Middle frontal gyrus (tissue), 1 donor: ENCODE measurements at regions not wholly inside any gene's neighbourhood (a gene's known extent, or its start where the extent isn't known, plus 50 kb on each side); places are given as distances from the start of the nearest gene placed in this dataset.
"Not testable (repeated sequence)": the region's sequence is repeated elsewhere in the genome, so short reads cannot be mapped to it uniquely, and the experiment has no call there.

Experiments used
- DNase-seq: peaks from one replicate; pipeline ENCODE4 v3.0.0-alpha.2; 2015; ENCODE audit warnings: low spot score; ENCODE audit errors: extremely low spot score

DNA sequence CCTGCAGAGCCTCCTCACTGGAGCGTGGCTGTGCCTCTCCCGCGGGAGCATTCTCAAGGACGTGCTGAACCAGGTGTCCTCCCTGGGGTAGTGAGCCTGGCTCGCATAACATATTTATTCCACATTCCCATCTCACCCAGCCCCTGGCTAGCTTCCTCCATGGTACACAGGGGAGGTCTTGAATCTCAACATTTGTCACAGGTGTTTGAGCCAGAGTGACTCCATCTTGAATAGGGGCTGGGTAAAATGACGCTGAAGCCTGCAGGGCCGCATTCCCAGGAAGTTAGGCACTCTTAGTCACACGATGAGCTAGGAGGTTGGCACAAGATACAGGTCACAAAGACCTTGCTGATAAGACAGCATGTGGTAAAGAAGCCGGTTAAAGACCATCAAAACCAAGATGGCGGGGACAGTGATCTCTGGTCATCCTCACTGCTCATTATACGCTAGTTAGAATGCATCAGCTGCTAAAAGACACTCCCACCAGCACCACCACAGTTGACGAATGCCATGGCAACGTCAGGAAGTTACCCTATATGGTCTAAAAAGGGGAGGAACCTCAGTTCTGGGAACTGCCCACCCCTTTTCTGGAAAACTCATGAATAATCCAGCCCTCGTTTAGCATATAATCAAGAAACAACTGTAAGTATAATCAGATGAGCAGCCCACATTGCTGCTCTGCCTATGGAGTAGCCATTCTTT is 273.8 kb upstream of the IRX4 start:
- no peak for DNase-seq

- DNase-seq = no peak
These were observed 272.8 kb upstream of the IRX4 start for GRCh38 chr5:2155556-2155955.

DNA sequence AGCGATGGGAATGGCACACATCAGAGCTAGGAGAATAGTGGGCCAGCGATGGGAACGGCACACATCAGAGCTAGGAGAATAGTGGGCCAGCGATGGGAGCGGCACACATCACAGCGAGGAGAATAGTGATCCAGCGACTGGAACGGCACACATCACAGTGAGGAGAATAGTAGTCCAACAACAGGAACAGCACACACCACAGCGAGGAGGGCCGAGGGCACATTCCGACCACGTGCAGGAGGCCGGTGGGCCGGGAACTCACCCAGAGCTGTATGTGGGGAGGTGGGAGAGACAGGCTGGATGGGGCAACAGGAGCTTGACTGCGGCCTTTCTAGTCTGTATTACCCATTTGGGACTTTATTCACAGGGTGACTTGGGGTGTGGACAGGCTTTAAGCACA is 271.1 kb upstream of the IRX4 start:
- no peak for DNase-seq

DNA sequence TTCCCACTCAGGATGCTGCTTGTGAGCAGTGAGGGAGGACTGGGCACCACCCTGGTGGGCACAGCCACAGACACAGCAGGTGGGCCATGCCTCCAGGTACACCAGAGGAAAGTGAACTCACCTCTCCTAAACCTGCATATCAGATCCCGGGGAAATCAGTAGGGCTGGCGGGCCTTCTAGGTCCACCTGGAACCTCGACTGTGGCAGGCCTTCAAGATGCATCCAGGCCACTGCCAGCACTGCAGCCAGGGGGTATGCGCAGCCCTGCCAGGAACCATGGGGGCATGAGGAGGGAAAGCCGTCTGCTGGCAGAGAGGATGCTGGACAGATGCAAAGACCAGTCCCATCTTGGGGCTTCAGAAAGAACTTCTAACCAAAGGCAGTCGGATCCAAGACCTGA is 270.6 kb upstream of the IRX4 start:
- DNase-seq = no peak

- DNase-seq = not testable (repeated sequence)
These were observed 268.7 kb upstream of the IRX4 start for GRCh38 chr5:2151301-2151888.

DNA sequence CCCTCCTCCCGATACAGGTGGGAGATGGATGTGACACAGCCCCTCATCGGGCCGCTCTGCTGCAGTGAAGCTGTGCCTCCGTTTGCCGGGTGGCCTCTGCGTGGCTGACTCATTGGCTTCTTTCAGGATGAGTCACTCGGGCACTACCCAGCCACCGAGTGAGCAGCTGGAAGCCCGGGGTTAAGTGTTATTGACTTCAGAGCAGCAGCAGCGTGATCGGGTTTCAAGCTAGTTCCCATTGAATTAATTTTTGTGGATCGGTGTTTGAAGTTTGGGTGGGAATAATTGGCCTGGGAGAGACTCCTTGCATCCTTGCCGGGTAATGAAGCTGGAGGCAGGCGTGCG is 266.4 kb upstream of the IRX4 start:
- no peak for DNase-seq

- DNase-seq = no peak
These were observed 265.8 kb upstream of the IRX4 start for GRCh38 chr5:2148312-2149194.

DNA sequence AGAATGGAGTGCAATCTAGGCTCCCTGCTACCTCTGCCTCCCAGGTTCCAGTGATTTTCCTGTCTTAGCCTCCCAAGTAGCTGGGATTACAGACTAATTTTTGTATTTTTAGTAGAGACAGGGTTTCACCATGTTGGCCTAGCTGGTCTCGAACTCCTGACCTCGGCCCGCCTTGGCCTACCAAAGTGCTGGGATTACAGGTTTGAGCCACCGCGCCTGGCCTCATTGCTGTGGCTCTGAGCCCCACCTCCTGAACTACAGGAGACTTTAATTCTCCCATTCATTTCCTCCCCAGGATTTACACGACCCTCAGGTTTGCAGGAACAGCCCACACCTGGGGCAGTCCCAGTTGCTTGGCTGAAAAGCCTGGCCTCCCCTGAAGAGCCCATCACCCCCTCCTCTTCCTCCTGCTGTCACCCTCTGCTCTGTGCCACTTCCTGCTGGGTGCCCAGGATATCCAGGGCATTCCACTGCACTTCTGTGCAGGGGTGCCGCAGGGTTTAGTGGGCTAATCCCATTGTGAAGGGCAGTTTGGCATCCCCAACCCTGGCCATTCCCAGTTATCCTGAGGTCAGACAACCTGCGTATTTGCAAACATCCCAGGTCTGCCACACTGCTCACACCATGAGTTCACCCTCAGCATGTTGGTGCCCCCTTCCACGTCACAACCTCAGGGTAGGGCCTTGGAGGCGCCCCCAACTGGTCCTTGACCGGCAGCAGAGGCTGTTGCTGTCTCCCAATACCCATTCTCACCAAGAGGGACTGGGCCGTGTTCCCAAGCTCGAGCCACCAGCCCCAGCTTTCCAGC is 265.0 kb upstream of the IRX4 start:
- DNase-seq = no peak

DNA sequence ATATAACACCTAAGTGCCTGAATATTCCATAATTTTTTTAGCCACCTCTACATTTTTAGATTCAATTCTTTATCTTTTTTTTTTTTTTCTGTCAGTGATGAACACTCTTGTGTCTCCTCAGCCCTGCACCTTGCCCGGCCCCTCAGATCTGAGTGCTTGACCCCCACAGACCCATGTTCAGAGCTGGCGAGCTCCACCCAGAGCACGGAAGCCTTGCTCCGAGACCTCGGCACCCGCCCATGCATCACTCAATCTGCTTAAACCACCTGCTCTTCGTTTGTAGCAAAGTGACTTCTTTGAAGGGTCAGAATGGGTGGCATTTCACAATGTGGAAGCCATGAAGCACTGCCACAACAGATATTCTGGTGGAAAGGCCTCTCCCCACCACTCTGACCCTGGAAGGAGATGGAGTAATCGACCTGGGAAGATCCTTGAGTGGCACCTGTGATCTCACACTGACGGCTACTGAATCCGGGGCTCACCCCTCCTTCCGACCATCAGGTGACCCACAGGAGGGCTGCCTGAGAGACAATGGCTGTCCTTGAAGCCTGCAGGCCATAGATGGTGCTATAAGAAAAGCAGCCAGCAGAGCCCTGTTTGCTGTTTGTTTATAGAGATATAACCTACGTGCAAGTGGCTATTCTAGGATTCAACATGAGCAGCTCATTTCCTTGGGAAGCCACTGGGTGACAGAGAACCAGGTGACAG is 261.1 kb upstream of the IRX4 start:
- DNase-seq = no peak

DNA sequence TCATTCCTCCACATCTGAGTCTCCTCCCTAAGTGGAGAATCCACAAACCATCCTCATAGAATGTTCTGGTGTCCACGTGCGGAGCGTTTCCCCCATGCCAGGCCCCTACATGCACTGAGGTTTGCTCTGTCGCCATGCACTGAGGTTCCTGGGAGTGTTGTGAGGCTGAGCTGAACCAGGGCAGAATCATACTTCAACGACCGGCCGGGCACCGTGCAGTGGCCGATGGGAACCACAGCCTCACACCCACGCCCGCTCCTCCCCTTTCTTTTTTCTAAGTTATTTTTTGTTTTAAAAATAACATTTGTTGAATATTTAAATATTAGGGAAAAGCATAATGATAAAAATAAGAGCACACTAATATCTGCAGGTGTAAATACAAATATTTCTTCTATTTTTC is 260.4 kb upstream of the IRX4 start:
- DNase-seq = no peak

DNA sequence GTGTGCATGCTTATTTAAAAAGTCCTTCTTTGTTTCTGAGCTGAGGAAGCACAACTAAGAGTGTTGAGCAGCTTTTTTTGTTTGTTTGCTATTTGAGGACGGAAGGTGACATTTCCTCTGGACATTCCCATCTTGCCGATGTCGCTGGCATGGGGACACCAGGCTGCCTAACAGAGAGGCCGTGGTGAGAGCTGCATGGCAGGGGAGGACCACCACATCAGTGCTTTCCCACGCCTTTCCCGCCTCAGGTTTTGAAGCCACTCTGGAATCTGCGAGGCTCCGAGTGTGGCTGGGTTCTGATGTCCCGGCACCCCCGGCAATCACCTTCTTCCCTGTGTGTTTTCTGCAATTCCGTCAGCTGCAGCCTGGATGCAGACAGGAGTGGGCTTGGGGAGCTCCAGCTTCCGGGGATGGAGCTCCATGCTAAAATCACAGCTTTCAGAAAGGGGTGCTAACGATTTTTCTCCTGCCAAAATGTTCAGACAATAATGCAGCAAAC is 259.8 kb upstream of the IRX4 start:
- no peak for DNase-seq

DNA sequence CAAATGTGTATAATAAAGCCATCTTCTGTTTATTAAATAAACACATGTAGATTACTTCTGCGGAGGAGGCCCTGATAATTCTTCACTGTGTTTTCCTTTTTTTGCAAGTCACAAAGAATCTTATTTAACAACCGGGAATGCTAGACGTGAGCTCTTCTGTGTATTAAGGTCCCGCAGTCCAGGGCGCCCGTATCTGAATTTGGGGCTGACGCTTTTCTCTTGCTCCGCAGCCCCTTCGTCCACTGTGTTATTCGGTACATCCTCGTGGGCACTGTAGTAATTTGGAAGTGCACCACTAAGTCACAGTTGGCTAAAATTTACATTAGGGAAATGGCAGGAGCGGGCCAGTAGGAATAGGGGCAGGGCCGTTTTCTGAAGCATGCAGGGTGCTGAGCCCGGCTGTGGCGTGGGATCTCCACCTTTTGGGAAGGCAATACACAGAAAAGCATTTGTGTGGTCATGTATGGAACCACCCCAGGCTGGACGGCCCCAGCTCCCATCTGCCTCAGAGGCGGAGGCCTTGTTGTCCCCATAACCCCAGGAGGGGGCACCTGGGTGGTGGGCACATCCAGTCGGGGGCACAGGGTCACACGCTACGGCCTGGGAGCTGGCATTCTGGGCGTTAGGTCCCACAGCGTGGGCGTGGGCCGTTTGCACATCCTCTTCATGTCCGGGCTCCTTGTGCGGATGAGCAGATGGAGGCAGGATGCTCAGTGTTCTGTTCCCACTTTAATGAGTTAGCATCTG is 258.7 kb upstream of the IRX4 start:
- DNase-seq = no peak

- DNase-seq = no peak
These were observed 257.9 kb upstream of the IRX4 start for GRCh38 chr5:2140501-2141175.

GRCh38 chr5:2139478-2139877 is 256.8 kb upstream of the IRX4 start:
- DNase-seq = no peak

DNA sequence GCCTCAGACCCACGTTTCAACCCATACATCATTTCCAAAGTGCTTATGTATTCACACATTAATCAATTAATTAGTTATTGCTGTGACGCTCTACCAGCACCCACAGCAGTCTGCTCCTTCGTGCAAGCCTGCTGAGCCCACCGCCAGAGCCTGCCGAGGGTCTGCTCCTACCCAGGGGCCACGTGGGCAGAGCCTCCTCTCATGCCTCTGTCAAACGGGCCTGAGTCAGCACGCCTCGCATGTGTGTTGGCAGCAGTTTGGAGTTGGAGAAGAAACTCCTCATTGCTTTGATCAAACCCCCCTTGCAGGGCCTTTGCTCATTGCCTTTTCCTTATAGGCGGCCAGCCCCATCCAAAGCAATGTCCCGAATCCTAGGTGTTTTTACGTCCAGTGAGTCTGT is 256.2 kb upstream of the IRX4 start:
- no peak for DNase-seq

DNA sequence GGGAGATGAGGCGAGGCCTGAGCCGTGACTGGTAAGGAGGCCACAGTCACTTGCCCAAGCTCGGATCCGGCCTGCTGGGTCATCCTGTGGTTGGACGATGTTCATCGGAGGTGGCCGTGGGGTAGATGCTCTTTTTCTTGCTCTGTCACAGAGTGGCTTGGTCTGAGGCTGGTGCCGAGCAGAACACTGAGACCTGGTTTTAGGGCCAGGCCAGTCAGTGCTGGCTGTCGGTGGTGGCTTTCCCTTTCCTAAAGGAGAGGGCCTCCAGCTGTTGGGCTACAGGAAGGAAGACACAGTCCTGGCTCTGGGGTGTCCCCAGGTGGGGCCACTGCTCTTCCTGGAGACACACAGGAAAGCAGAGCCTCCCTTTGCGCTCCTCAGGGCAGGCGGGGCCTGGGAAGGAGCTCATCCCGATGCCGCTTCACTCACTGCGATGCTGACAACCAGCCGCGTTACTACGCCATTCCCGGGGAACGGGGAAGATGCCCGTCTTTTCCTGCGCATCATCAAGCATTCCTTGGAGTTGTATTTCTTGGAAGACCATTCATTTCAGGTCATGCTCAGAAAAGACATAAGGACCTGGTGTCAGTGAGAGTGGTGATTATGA is 254.8 kb upstream of the IRX4 start:
- DNase-seq = no peak

GRCh38 chr5:2136728-2137333 is 254.1 kb upstream of the IRX4 start:
- no peak for DNase-seq

DNA sequence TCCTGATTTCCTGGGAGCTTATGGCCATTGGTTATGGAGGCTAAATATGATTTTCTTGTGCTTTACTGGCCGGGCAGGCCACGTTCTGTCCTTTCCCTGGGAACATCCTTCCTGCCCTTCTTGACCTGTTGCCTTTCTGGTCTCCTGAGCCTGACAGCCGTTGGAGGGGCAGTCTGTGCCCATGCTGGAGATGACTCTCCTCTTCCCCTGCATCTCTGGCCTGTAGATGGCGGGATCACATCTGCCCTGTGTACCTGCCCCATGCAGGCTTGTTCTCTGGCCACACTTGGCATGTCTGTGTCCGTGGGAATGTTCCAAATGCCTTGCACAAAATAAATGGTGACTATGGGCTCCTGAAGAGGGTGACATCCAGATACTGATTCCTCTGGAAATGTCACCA is 253.1 kb upstream of the IRX4 start:
- DNase-seq = no peak

DNA sequence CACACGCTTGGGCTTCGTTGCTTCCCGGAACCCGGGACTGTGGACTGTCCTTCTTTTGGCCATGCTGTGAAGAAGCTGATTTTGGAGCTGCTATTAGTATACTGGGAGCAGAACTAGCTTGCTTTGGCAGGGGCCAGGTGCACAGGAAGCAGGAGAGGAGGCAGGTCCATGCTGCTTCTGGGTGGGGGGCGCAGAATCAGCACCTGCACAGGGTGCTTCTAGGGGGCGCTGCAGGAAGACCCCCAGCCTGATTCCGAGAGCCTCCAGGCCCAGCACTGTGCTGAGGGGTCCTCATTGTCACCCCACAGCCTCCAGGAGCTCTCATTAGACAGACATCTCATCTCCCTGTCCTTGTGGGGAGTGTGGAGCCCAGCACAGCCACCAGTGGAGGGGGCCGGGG is 252.6 kb upstream of the IRX4 start:
- no peak for DNase-seq
